ENCODE measurements at regions not wholly inside any gene's neighbourhood (a gene's known extent, or its start where the extent isn't known, plus 50 kb on each side); places are given as distances from the start of the nearest gene placed in this dataset.

- H3K4me3 ChIP-seq (ENCODE audit: low read depth, low read length), result no peak overlapping the region
- no peak for TF ChIP-seq CTCF (IDR thresholded peaks at IDR 0.05; ENCODE audit: low read depth, low read length)
These were observed 197.7 kb upstream of the PRICKLE2 start for GRCh38 chr3:64422932-64423331.

- no peak for TF ChIP-seq CTCF (IDR thresholded peaks at IDR 0.05; ENCODE audit: low read depth, low read length)
- no peak overlapping the region for H3K4me3 ChIP-seq (ENCODE audit: low read depth, low read length)
These were observed 196.9 kb upstream of the PRICKLE2 start for GRCh38 chr3:64422192-64422591.

- H3K4me3 ChIP-seq (ENCODE audit: low read depth, low read length), result no peak overlapping the region
- TF ChIP-seq CTCF (IDR thresholded peaks at IDR 0.05; ENCODE audit: low read depth, low read length), result no peak
These were observed 192.6 kb upstream of the PRICKLE2 start for GRCh38 chr3:64417816-64418215.

DNA sequence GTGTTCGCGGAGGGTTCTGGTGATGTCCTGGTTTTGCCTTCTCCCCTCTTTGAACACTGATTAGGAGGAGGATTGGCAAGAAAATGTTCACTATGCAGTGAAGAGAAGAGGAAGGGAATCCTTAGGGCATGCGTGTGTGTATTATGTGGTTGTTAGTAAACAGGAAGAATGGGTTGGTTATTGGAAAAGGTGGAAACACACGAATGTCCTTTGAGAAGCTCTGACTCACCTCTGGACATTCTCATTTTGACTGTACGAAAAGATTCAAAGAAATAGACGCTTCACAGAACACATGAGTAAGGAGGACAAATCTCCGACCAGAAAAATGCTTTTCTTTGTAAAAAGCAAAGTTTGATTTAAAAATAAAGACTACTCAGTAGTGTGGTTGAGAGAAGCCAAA is 188.8 kb upstream of the PRICKLE2 start:
- TF ChIP-seq CTCF (IDR thresholded peaks at IDR 0.05; ENCODE audit: low read depth, low read length), result no peak
- no peak overlapping the region for H3K4me3 ChIP-seq (ENCODE audit: low read depth, low read length)

DNA sequence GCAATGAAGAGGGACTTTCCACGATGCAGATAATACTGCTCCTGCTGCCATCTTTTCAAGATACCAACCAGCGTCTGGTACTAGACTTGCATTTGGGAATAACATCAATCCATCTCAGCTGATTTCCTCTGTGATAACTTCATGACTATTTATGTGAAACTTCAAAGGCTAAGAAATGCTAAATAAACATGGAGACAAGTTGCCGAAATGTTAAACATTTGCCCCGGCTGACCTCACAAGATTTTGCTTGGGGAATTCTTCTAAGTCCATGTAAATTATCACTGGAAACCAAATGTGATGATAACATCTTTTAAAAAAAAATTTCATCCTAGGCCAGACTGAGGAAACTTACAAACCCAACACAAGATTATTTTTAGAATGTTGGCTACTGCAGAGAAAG is 185.8 kb upstream of the PRICKLE2 start:
- no peak for TF ChIP-seq CTCF (IDR thresholded peaks at IDR 0.05; ENCODE audit: low read depth, low read length)
- H3K4me3 ChIP-seq (ENCODE audit: low read depth, low read length), result no peak overlapping the region

GRCh38 chr3:64410226-64410625 is 185.0 kb upstream of the PRICKLE2 start:
- TF ChIP-seq CTCF (IDR thresholded peaks at IDR 0.05; ENCODE audit: low read depth, low read length), result no peak
- H3K4me3 ChIP-seq (ENCODE audit: low read depth, low read length), result no peak overlapping the region

DNA sequence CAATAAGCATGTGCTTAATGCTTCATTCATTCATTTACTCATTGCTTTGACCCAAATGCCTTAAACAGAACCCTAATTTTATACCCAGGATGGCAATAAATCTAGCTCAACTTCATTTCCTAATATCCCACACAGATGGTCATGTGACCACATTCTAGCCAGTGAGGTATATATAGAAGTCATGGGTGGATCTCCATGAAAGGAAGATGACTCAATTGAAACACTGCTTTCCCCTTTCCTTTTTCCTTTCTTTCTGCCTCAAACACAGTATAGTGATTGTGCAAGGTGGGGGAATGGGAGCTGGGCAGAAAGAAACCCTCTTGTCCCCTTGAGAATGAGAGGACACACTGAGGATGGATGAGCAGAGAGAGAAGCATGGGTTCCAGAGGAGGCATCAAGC is 183.5 kb upstream of the PRICKLE2 start:
- H3K4me3 ChIP-seq (ENCODE audit: low read depth, low read length), result no peak overlapping the region
- TF ChIP-seq CTCF (IDR thresholded peaks at IDR 0.05; ENCODE audit: low read depth, low read length), result no peak
